ENCODE measurements at regions not wholly inside any gene's neighbourhood (a gene's known extent, or its start where the extent isn't known, plus 50 kb on each side); places are given as distances from the start of the nearest gene placed in this dataset.

GRCh38 chr14:47976139-47976538 is 300.7 kb upstream of the MDGA2 start:
- TF ChIP-seq CTCF (conservative IDR thresholded peaks at IDR 0.05; ENCODE audit: low read depth, low read length) (no peak), EZH2 (IDR thresholded peaks at IDR 0.05; ENCODE audit: low read length, unreplicated experiment) (no peak)
